HepG2 (cell line): ENCODE measurements at regions not wholly inside any gene's neighbourhood (a gene's known extent, or its start where the extent isn't known, plus 50 kb on each side); places are given as distances from the start of the nearest gene placed in this dataset.

Experiments
- ATAC-seq: fragments of 200-7000 bp; cut with Tn5 transposase; 3 replicates; pipeline ENCODE4 v1.9.1; 2020; ENCODE audit warnings: mild to moderate bottlenecking, moderate library complexity
- BruUV-seq: library from RNA; stranded (reverse); fragments of 400-500 nt; replicated peaks from 2 replicates; lab custom pipeline; 2021; lab: Mats Ljungman, UMichigan
- CTCF ChIA-PET: fragments of 300-600 bp; formaldehyde crosslinking; extraction: SDS; loops from one replicate; lab custom pipeline; 2021; ENCODE audit warnings: low total read pairs, inconsistent platforms, low intra/inter-chr PET ratio; lab: Yijun Ruan, JAX
- POLR2A ChIA-PET: fragments of 350-600 bp; sonication (Branson Sonifier 250); formaldehyde crosslinking; loops from one replicate; lab custom pipeline; 2020; ENCODE audit warnings: antibody characterized with exemption, inconsistent platforms; lab: Yijun Ruan, JAX
- DNase-seq: peaks from one replicate; pipeline ENCODE4 v3.0.0-alpha.2; 2015; ENCODE audit warnings: low spot score
- FAIRE-seq: peaks from 3 replicates; lab custom pipeline; 2011; peaks lifted over from hg19 to GRCh38; lab: Jason Lieb, UNC
- H2AFZ ChIP-seq: one replicate; pipeline ENCODE4 v1.6.1; 2011; ENCODE audit warnings: low read length, inconsistent platforms
- H3K27ac ChIP-seq: fragments of 300-600 bp; 3 replicates; pipeline ENCODE4 v1.8.0; 2011; ENCODE audit warnings: mixed run types, mild to moderate bottlenecking, mixed read lengths, low read length, inconsistent platforms; ENCODE audit not compliant: insufficient read depth; ENCODE audit errors: extremely low read length
- H3K27me3 ChIP-seq, 2 experiments: fragments of 200-600 bp in 1 of 2; 2 replicates in 1 of 2; 3 replicates in 1 of 2; pipeline versions ENCODE4 v1.6.0 to v1.8.0; 2011; ENCODE audit warnings: low read length in 2 of 2, mild to moderate bottlenecking in 2 of 2, moderate library complexity in 2 of 2, inconsistent platforms in 1 of 2; ENCODE audit not compliant: insufficient read depth in 2 of 2, control insufficient read depth in 1 of 2
- H3K36me3 ChIP-seq, 2 experiments: fragments of 200-600 bp in 1 of 2; replicated peaks in 1 of 2; 2 replicates in 1 of 2; 3 replicates in 1 of 2; pipeline versions ENCODE4 v1.5.1 to v1.8.0; 2011; ENCODE audit warnings: low read length in 2 of 2, inconsistent platforms in 1 of 2; ENCODE audit not compliant: insufficient read depth in 2 of 2, control insufficient read depth in 1 of 2
- H3K4me1 ChIP-seq: 2 replicates; pipeline ENCODE4 v1.5.1; 2012; ENCODE audit warnings: low read length, inconsistent platforms; ENCODE audit not compliant: insufficient read depth
- H3K4me2 ChIP-seq: 2 replicates; pipeline ENCODE4 v1.6.0; 2011; ENCODE audit warnings: low read depth, low read length, inconsistent platforms
- H3K4me3 ChIP-seq, 3 experiments: fragments of 200-600 bp in 1 of 3; sonication (generic), shearing (Covaris generic) in 1 of 3; replicated peaks in 1 of 3; 2 replicates each; pipeline ENCODE4 v1.5.1; 2011 to 2016; ENCODE audit warnings: low read length in 3 of 3, inconsistent platforms in 2 of 3, low read depth in 2 of 3, mild to moderate bottlenecking in 2 of 3, control low read depth in 1 of 3, mixed read lengths in 1 of 3; ENCODE audit not compliant: insufficient read depth in 1 of 3
- H3K79me2 ChIP-seq: one replicate; pipeline ENCODE4 v1.6.1; 2011; ENCODE audit warnings: low read length, inconsistent platforms; ENCODE audit not compliant: insufficient read depth
- H3K9ac ChIP-seq: 2 replicates; pipeline ENCODE4 v1.6.0; 2011; ENCODE audit warnings: mild to moderate bottlenecking, low read depth, low read length, inconsistent platforms; ENCODE audit not compliant: insufficient read depth
- H3K9me3 ChIP-seq: 2 replicates; pipeline ENCODE4 v1.5.1; 2012; ENCODE audit warnings: mild to moderate bottlenecking, low read length
- H4K20me1 ChIP-seq: 2 replicates; pipeline ENCODE4 v1.6.0; 2011; ENCODE audit warnings: inconsistent platforms, mild to moderate bottlenecking, low read length, moderate library complexity; ENCODE audit not compliant: insufficient read depth
- FOXA3 ChIP-seq: IDR thresholded peaks from 2 replicates; pipeline ENCODE4 v1.6.1; 2016; ENCODE audit warnings: missing genetic modification reagents, missing compliant biosample characterization
- ISX ChIP-seq: sonication (generic); formaldehyde crosslinking; conservative IDR thresholded peaks from 2 replicates; pipeline ENCODE4 v1.5.0; 2020; ENCODE audit warnings: missing genetic modification reagents
- MXI1 ChIP-seq: IDR thresholded peaks from 3 replicates; pipeline ENCODE4 v1.6.1; 2012; ENCODE audit warnings: low read depth, low read length, inconsistent platforms, borderline replicate concordance
- RBFOX2 ChIP-seq: fragments of 200-400 bp; formaldehyde crosslinking; IDR thresholded peaks from 2 replicates; pipeline ENCODE4 v1.6.1; 2017; ENCODE audit warnings: low read depth, mild to moderate bottlenecking, low read length
- RCOR2 ChIP-seq: IDR thresholded peaks from 2 replicates; pipeline ENCODE4 v1.6.1; 2016; ENCODE audit warnings: missing biosample characterization, missing genetic modification reagents
- SRF ChIP-seq: IDR thresholded peaks from 2 replicates; pipeline ENCODE4 v1.6.1; 2011; ENCODE audit warnings: mild to moderate bottlenecking, low read depth, low read length, moderate library complexity
- TCF12 ChIP-seq, 2 experiments: fragments of 450-650 bp in 1 of 2; sonication (generic) in 1 of 2; formaldehyde crosslinking in 1 of 2; IDR thresholded peaks; 2 replicates each; pipeline versions ENCODE4 v1.6.1 to v1.8.0; 2017 to 2022; ENCODE audit warnings: antibody characterized with exemption in 1 of 2, mild to moderate bottlenecking in 1 of 2, missing genetic modification reagents in 1 of 2, moderate library complexity in 1 of 2
- TP53 ChIP-seq: sonication (generic); formaldehyde crosslinking; conservative IDR thresholded peaks from 2 replicates; pipeline ENCODE4 v1.4.0; 2020; ENCODE audit warnings: missing genetic modification reagents
- XBP1 ChIP-seq: sonication (generic); formaldehyde crosslinking; IDR thresholded peaks from 2 replicates; pipeline ENCODE4 v1.5.0; 2020; ENCODE audit warnings: missing genetic modification reagents
- ZBTB7A ChIP-seq: sonication (generic); formaldehyde crosslinking; IDR thresholded peaks from 2 replicates; pipeline ENCODE4 v1.8.0; 2022; ENCODE audit warnings: mild to moderate bottlenecking, missing genetic modification reagents
- ZFP41 ChIP-seq: sonication (generic); formaldehyde crosslinking; IDR thresholded peaks from 2 replicates; pipeline ENCODE4 v1.4.0; 2020; ENCODE audit warnings: mild to moderate bottlenecking, missing genetic modification reagents, borderline replicate concordance
- ZMAT3 ChIP-seq: sonication (generic); formaldehyde crosslinking; conservative IDR thresholded peaks from 2 replicates; pipeline ENCODE4 v1.7.0; 2021; ENCODE audit warnings: missing genetic modification reagents
- ZNF251 ChIP-seq: sonication (generic); formaldehyde crosslinking; IDR thresholded peaks from 2 replicates; pipeline ENCODE4 v1.9.0; 2021; ENCODE audit warnings: mild to moderate bottlenecking, missing genetic modification reagents
- ZNF652 ChIP-seq: IDR thresholded peaks from 2 replicates; pipeline ENCODE4 v1.6.1; 2016; ENCODE audit warnings: low read depth, borderline replicate concordance
- ZNF713 ChIP-seq: sonication (generic); formaldehyde crosslinking; IDR thresholded peaks from 2 replicates; pipeline ENCODE4 v1.4.0; 2020; ENCODE audit warnings: mild to moderate bottlenecking, missing genetic modification reagents
- WGBS: methylation state at CpG from one replicate; pipeline ENCODE4 v1.1.6; 2017; ENCODE audit warnings: low lambda C conversion rate; 5-methylcytosine and 5-hydroxymethylcytosine counted together
- in situ Hi-C: cut with HindIII; loops from 2 replicates; pipeline ENCODE4 v1.10.0; 2017; ENCODE audit warnings: low pct_unique_long_range_greater_than_20kb; ENCODE audit not compliant: extremely low pct_ligation_motif_present
- intact Hi-C: fragments of 100-400 bp; cut with micrococcal nuclease; formaldehyde crosslinking; loops from one replicate; pipeline ENCODE4 v1.10.0; 2022; ENCODE audit not compliant: unreplicated experiment
- TF ChIP-seq, protein P1 (sequence below), 2 experiments: sonication (generic) in 1 of 2; formaldehyde crosslinking in 1 of 2; IDR thresholded peaks; 2 replicates each; pipeline versions ENCODE4 v1.4.0 to v1.6.1; 2016 to 2020; ENCODE audit warnings: borderline replicate concordance in 1 of 2, low read depth in 1 of 2, mild to moderate bottlenecking in 1 of 2, missing genetic modification reagents in 1 of 2

DNA sequence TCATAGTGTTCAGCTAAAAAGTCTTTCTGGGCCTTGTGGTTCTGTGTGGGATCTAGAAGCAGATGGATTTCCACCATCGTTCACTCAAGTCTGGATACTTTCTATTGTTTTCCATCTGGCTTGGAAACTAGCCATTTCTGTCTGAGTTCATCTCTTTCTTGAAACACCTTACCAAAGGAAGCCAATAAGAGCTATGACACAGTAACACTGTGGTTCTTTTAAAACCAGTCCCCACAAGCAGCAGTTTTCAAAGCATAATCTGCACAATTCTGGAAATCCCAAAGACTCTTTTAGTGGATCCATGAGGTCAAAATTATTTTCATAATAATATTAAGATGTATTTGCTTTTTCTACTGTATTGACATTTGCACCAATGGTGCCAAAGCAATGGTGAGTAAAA lies 234.2 kb upstream of the TET2 start (continued):
- no peak for TF ChIP-seq ZBTB7A (CRISPR knock-in tag)

DNA sequence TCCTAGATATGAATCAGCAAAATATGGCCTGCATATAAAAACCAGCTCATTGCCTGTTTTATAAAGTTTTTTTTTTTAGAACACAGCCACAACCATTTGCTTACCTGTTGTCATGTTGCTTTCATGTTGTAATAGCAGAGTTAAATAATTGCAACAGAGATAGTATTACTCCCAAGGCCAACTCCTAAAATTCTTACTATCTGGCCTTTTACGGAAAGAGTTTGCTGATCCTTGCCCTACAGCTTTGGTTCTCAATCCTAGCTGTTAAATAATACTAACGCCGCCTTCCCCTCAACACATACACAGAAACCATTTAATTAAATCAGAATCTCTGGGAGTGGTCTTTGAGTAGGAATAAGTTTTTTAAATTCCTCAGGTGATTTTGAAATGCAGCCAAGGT lies 231.3 kb upstream of the TET2 start:
- DNase-seq (no peak), FAIRE-seq (no peak), ATAC-seq (no peak)
- TF ChIP-seq, protein P1, sequence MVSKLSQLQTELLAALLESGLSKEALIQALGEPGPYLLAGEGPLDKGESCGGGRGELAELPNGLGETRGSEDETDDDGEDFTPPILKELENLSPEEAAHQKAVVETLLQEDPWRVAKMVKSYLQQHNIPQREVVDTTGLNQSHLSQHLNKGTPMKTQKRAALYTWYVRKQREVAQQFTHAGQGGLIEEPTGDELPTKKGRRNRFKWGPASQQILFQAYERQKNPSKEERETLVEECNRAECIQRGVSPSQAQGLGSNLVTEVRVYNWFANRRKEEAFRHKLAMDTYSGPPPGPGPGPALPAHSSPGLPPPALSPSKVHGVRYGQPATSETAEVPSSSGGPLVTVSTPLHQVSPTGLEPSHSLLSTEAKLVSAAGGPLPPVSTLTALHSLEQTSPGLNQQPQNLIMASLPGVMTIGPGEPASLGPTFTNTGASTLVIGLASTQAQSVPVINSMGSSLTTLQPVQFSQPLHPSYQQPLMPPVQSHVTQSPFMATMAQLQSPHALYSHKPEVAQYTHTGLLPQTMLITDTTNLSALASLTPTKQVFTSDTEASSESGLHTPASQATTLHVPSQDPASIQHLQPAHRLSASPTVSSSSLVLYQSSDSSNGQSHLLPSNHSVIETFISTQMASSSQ (IDR thresholded peaks at IDR 0.05; ENCODE audit: low read depth), result no peak
- TF ChIP-seq, protein P1 (CRISPR knock-in tag; IDR thresholded peaks at IDR 0.05; ENCODE audit: borderline replicate concordance), result no peak
- TF ChIP-seq RBFOX2 (no peak), ZNF251 (no peak), ZFP41 (CRISPR knock-in tag) (no peak), ISX (CRISPR knock-in tag) (no peak), ZNF652 (CRISPR knock-in tag) (no peak), ZMAT3 (CRISPR knock-in tag) (no peak), SRF (no peak), RCOR2 (CRISPR knock-in tag) (no peak), TP53 (CRISPR knock-in tag) (no peak), FOXA3 (no peak), MXI1 (no peak), TCF12 (IDR thresholded peaks at IDR 0.05) (no peak), TCF12 (CRISPR knock-in tag; IDR thresholded peaks at IDR 0.05) (no peak), XBP1 (CRISPR knock-in tag) (no peak), ZNF713 (CRISPR knock-in tag) (no peak)
- H2AFZ ChIP-seq, result no peak overlapping the region
- ChIA-PET CTCF (no interaction called here), POLR2A (no interaction called here)
- no peak overlapping the region for H3K9ac ChIP-seq
- in situ Hi-C loops, result loop anchor here (25.0 kb wide), 1 partner anchor 547 kb away; the partner anchor contains the start of gene PPA2
- peaks cover 11% of the 10 kb centered on the region; the same call in 1 of the 2 replicates for H3K4me1 ChIP-seq
- H3K79me2 ChIP-seq, result no peaks in the 10 kb centered on the region
- no peaks in the 10 kb centered on the region for H4K20me1 ChIP-seq
- no peaks in the 10 kb centered on the region for H3K9me3 ChIP-seq
- intact Hi-C loops, result no loop called here
- no peak overlapping the region for H3K4me3 ChIP-seq
- BruUV-seq, result no TSS peak
- H3K27me3 ChIP-seq, result no peaks in the 10 kb centered on the region
- WGBS, result 11% methylated on average over 3 of the region's 3 CpGs
- no peak overlapping the region for H3K4me2 ChIP-seq
- H3K27ac ChIP-seq, result no peak overlapping the region
- no peaks in the 10 kb centered on the region for H3K36me3 ChIP-seq
